HG03097 (cell line): ENCODE measurements at regions not wholly inside any gene's neighbourhood (a gene's known extent, or its start where the extent isn't known, plus 50 kb on each side); places are given as distances from the start of the nearest gene placed in this dataset.
"Not testable (repeated sequence)": the region's sequence is repeated elsewhere in the genome, so short reads cannot be mapped to it uniquely, and the experiment has no call there.

Source experiments
- ATAC-seq: cut with Tn5 transposase; IDR thresholded peaks from one replicate; pipeline ENCODE4 v1.9.1; 2021; ENCODE audit not compliant: unreplicated experiment, low FRiP score

GRCh38 chr4:95898226-95898625 is 58.3 kb downstream of the PDHA2 start:
- ATAC-seq: no peak

GRCh38 chr4:95909211-95909610 is 69.3 kb downstream of the PDHA2 start:
- ATAC-seq: no peak

DNA sequence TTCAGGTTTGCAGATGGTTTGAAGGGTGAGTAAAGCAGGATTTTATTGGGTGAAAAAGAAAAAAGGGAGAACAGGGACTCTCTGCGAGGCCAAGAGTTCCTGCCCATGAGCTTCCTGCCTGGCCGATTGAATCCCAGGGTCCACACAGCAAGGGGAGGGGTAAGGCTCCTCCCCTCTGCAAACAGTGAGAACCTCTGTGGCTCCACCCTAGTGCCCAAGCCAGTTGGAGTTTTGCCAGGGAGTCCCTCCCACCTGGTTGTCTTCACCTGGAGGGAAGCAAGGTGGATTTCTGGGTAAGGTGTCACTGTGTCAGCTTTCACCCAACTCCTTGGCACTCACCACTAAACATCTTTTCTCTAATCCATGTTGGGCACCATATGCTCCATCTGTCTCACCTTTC is 70.9 kb downstream of the PDHA2 start:
- ATAC-seq: no peak

GRCh38 chr4:95921470-95921869 is 81.6 kb downstream of the PDHA2 start:
- no peak for ATAC-seq

DNA sequence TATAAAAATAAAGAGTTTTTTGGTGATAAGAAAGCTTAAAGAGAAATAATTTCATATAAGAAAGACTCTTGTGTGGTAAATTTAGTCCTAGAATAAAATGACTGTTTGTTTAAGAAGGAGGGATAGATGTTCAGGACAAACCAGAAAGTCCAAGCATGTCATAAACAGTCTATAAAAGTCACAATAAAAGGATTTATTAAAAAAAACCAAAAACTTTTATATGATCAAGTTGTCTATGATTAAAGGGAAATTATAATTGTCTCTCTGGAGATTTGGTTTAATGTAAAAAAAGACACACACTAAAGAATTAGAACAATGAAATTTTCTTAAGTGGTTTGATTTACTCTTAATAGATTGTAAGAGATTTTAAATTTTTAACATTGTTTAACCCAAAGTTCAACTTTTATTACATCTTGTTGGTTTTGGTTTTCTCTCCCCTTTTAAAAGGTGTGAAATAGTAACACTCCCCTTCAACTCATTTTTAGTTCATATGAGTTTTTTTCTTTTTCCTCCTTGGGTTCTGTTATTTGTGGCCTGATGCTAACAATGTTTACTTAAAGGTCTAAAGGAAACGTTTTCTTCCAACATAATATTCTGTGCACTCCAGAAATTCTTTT is 89.7 kb downstream of the PDHA2 start:
- ATAC-seq: no peak

- ATAC-seq: no peak
Measured at GRCh38 chr4:95939141-95939540, 99.2 kb downstream of the PDHA2 start.

DNA sequence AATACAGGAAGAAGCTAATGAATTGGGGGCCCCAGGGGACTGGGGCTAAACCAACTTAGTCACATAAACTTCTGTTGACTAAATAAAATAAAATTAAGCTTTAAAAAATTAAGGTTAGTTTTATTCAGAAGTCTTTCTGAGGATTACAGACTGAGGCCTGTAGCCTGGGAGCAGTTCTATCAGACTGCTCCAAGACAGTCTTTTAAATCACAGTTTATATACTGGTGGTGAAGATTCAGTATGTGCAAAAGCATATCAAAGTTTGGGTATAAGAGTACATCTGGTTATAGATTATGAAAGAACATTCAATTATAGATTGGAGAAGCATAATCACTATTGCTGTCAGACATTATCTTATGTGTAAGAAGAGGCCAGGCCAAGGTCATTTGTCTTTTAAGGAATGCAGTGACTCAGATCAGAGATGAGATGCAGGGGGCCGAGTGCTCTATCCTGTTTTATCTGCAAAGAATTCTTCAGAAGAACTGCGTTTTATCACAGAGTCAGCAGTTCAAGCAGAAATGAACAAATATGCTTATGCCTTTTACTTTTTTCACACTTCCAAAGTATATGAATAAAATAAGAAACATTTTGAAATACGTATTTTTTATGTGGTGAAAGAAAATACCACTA is 109.4 kb downstream of the PDHA2 start:
- ATAC-seq: no peak

GRCh38 chr4:95949808-95950207 is 109.9 kb downstream of the PDHA2 start:
- ATAC-seq: no peak

DNA sequence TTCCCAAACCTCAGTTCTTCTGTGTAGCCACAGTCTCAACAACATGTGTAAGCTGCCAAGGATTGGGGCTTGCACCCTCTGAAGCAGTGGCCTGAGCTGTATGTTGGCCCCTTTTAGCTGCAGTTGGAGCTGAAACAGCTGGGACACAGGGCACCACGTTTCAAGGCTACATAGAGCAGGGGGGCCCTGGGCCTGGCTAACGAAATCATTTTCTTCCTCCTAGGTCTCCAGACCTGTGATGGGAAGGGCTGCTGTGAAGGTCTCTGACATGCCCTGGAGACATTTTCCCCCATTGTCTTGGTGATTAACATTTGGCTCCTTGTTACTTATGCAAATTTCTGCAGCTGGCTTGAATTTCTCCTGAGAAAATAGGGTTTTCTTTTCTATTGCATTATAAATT is 112.6 kb downstream of the PDHA2 start:
- ATAC-seq: not testable (repeated sequence)

GRCh38 chr4:95956094-95956493 is 116.2 kb downstream of the PDHA2 start:
- ATAC-seq: no peak

GRCh38 chr4:95957054-95957453 is 117.2 kb downstream of the PDHA2 start:
- no peak for ATAC-seq

GRCh38 chr4:95957759-95958158 is 117.9 kb downstream of the PDHA2 start:
- no peak for ATAC-seq

DNA sequence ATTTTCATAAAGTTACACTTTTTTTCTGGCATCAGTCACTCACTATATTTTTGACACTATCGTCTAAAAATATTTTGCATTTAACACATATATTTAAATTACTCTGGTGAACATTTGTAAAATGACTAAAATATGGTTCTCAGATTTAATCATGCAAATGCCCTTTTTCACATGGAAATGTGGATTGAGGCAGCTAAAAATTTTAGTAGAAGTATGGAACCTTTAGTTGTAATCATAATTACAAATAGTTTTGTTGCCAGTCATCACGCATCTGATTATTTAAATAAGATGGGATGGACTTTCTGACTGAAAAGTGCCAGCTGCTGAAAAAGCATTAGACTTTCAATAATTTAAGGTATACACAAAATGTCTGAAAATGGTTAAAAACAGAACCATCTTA is 119.3 kb downstream of the PDHA2 start:
- no peak for ATAC-seq

GRCh38 chr4:95959633-95960032 is 119.7 kb downstream of the PDHA2 start:
- no peak for ATAC-seq

DNA sequence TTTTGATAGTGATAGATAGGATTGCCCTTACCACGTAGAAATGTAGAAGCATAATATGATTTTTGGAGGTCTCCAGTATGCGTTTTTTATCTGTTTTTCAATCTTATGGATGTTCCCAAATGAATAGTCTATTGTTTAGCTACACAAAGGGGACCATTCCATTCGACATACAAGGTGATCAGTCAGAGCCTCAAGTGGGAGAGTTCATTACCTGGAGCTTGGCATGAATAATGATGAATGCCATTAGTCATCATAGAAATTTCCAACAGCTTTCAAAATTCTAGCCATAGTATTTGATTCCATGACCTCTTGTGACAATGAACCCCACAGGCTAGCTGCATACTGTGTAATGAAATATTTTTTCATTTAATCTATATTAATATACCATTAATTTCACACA is 123.6 kb downstream of the PDHA2 start:
- ATAC-seq: no peak

- no peak for ATAC-seq
Measured at GRCh38 chr4:95979961-95980876, 140.3 kb downstream of the PDHA2 start.

GRCh38 chr4:95980877-95981360 is 141.0 kb downstream of the PDHA2 start:
- no peak for ATAC-seq

GRCh38 chr4:95981591-95981990 is 141.7 kb downstream of the PDHA2 start:
- no peak for ATAC-seq

- no peak for ATAC-seq
Measured at GRCh38 chr4:95982516-95982915, 142.6 kb downstream of the PDHA2 start.

DNA sequence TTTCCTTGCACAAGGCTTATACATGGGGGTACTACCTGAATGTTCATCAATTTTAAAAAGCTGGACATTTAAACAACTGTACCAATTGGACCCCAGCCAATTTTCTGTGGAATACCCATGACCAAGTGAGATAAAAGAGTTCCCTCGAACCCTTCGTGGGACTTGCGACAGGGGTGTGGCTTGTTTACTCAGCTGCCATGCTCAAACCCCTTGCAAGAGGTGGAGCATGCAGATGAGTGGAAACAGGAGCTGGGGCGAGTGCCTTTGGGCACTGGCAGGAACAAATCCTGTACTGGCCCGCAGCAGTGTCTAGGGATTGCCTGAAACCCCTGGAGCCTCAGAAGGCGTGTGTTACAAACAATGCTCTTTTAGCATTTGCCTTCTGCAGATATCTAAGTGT is 144.2 kb downstream of the PDHA2 start:
- ATAC-seq: no peak

GRCh38 chr4:95985051-95985450 is 145.2 kb downstream of the PDHA2 start:
- no peak for ATAC-seq
